GM18520 (cell line): ENCODE measurements at regions not wholly inside any gene's neighbourhood (a gene's known extent, or its start where the extent isn't known, plus 50 kb on each side); places are given as distances from the start of the nearest gene placed in this dataset.

Experiments used
- ATAC-seq: cut with Tn5 transposase; IDR thresholded peaks from one replicate; pipeline ENCODE4 v1.9.1; 2021; ENCODE audit not compliant: unreplicated experiment

- ATAC-seq = peak; percentile 56
Observed at GRCh38 chr9:89234205-89235067, 55.8 kb upstream of the SHC3 start.

DNA sequence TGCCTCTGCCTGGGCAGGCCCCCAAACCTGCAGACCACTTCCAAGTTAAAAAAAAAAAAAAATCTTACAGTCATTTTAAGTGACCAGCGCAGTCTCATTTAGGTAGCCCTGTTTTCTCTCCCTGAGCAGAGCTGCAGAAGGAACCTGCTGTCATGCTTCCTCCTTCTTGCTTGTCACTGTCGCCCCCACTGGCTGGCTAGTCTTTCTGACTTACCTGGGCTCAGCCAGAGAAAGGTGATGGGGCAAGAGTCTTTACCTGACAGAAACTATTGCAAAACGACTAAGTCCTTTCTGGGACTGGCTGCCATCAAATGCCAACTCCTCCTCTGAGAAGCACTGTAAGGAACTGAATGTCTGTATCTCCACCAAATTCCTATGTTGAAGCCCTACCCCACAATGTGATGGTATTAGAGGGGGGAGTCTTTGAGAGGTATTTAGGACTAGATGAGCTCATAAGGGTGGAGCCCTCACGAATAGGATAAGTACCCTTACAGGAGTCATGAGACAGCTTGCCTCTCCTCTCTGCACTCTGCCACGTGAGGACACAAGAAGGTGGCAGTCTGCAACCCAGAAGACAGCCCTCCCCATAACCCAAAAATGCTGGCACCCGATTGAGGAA lies 58.4 kb upstream of the SHC3 start:
- no peak for ATAC-seq

- no peak for ATAC-seq
Observed at GRCh38 chr9:89238424-89238823, 59.8 kb upstream of the SHC3 start.

GRCh38 chr9:89243296-89244061 lies 64.9 kb upstream of the SHC3 start:
- ATAC-seq = no peak

DNA sequence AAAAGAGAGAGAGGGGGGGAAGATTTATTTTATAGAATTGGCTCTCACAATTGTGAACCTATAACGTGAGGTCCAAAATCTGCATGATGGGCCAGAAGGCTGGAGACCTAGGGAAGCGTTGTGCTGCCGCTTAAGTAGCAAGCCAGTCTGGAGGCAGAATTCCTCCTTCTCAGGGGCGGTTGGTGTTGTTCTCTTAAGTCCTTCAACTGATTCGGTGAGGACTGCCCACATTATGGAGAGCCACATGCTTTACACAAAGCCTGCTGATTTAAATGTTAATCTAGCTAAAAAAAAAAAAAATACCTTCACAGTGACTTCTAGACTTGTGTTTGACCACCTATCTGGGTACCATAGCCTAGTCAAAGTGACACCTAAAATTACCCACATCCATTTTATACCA lies 64.2 kb upstream of the CKS2 start:
- ATAC-seq = no peak

GRCh38 chr9:89247431-89248353 lies 63.3 kb upstream of the CKS2 start:
- ATAC-seq = no peak

DNA sequence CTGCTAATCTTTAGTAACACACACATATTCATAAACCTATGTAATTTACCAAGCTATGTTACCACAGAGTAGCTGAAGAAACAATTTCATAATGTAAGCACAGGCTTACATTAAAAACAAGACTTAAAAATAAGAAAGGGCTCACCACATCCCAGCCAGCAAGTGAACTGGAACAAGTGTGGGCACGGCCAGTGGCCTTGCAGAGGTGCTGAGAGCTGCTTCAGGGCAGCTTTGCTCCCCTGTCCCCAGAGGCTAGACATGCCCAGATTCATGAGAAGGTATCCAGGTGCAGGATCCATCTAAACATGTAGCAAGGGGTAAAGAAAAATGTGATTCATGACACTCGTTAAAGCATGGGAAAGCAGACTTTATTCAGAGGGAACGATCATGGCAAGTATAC lies 62.0 kb upstream of the CKS2 start:
- ATAC-seq = no peak

GRCh38 chr9:89252651-89253267 lies 58.2 kb upstream of the CKS2 start:
- ATAC-seq = no peak

DNA sequence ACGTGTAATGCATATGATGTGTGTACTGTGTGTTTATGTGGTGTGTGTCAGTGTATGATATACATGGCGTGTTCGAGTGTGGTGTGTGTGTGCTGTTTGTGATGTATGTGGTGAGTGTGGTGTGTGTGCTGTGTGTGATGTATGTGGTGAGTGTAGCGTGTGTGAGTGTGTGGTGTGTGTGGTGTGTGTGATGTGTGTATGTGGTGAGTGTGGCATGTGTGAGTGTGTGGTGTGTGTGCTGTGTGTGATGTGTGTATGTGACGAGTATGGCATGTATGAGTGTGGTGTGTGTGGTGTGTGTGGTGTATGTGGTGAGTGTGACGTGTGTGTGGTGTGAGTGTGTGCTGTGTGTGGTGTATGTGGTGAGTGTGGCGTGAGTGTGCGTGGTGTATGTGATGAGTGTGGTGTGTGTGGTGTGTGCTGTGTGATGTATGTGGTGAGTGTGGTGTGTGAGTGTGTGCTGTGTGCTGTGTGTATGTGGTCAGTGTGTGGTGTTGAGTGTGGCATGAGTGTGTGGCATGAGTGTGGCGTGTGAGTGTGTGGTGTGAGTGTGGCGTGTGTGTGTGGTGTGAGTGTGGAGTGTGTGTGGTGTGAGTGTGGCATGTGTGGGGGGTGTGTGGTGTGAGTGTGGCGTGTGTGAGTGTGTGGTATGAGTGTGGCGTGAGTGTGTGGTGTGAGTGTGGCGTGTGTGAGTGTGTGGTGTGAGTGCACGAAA lies 56.8 kb upstream of the CKS2 start:
- no peak for ATAC-seq

- no peak for ATAC-seq
Observed at GRCh38 chr9:89254773-89255125, 56.2 kb upstream of the CKS2 start.

DNA sequence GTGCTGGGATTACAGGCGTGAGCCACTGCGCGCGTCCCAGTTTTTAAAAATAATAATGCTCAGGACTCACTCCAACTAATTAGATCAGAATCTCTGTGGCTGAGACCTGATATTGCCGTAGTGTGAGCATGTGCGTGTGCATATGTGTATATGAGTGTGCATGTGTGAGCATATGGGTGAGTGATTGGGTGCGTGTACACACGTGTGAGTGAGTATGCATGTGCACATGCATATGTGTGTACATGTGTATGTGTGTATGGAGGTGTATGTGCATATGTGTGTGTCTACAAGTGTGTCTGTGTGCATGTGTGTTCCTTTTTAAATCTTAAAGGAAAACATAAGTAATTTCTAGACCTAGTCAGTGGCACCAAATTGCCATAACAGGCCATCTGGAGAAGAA lies 54.8 kb upstream of the CKS2 start:
- ATAC-seq = no peak

DNA sequence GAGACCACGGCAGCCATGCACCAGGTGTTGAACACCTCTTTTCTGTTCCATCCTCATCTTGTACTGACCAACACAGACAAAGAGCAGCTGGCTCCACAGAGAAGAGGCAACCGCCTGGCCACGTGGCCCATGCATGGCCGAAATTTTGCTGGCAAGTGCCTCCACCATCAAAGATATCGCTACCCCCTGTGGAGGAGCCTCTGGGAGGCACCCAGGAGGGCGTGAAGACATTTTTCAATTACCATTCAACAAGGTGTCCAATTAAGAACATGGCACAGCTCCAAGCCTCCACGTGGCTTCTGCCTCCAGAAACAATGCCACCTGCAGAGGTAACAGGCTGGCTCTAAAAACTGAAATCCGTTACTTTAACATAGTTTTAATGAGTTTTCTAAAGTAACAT lies 54.4 kb upstream of the CKS2 start:
- ATAC-seq = no peak

GRCh38 chr9:89260525-89260924 lies 50.5 kb upstream of the CKS2 start:
- no peak for ATAC-seq
